Pancreas (tissue), 10 donors: ENCODE measurements at regions not wholly inside any gene's neighbourhood (a gene's known extent, or its start where the extent isn't known, plus 50 kb on each side); places are given as distances from the start of the nearest gene placed in this dataset.
"Not testable (repeated sequence)": the region's sequence is repeated elsewhere in the genome, so short reads cannot be mapped to it uniquely, and the experiment has no call there.

Source experiments
- ATAC-seq, 4 donors: fragments of 200-7000 bp; cut with Tn5 transposase; one replicate each; pipeline versions ENCODE4 v1.8.0 to v1.9.1; 2020; ENCODE audit warnings: mild to moderate bottlenecking in 4 of 4, moderate library complexity in 4 of 4
- DNase-seq, 6 donors: peaks; one replicate each; pipeline ENCODE4 v3.0.0-alpha.2; 2020
- FAIRE-seq: peaks from 2 replicates; lab custom pipeline; 2012; peaks lifted over from hg19 to GRCh38; lab: Jason Lieb, UNC
- H3K27ac ChIP-seq, 4 donors: fragments of 200-600 bp; sonication (generic); 1 replicate in 3 of 4; 2 replicates in 1 of 4; pipeline versions ENCODE4 v1.5.0 to v1.8.0; 2020
- H3K27me3 ChIP-seq, 4 donors: fragments of 200-600 bp; one replicate each; pipeline ENCODE4 v1.8.0; 2021
- H3K36me3 ChIP-seq, 3 donors: fragments of 200-600 bp; sonication (generic) in 1 of 3; one replicate each; pipeline versions ENCODE4 v1.5.0 to v1.8.0; 2020 to 2021
- H3K4me1 ChIP-seq, 3 donors: fragments of 200-600 bp; one replicate each; pipeline ENCODE4 v1.8.0; 2021
- H3K4me3 ChIP-seq, 4 donors: fragments of 200-600 bp; sonication (generic) in 2 of 4; one replicate each; pipeline versions ENCODE4 v1.5.0 to v1.8.0; 2020 to 2021
- H3K9me3 ChIP-seq, 4 donors: fragments of 200-600 bp; one replicate each; pipeline ENCODE4 v1.8.0; 2021
- CTCF ChIP-seq, 4 donors: fragments of 200-600 bp; sonication (generic) in 3 of 4; IDR thresholded peaks; one replicate each; pipeline versions ENCODE4 v1.5.0 to v1.8.0; 2021; ENCODE audit warnings: antibody characterized with exemption in 4 of 4
- WGBS, 2 donors: extraction: QIAGEN DNeasy Blood & Tissue Kit; methylation state at CpG; one replicate each; pipeline ENCODE4 v1.1.7; 2013; 5-methylcytosine and 5-hydroxymethylcytosine counted together
- intact Hi-C, 3 donors: fragments of 100-400 bp; cut with DNase I; formaldehyde crosslinking; loops; one replicate each; pipeline versions ENCODE4 v1.11.1 to v1.14.2; 2022
- donor health status: healthy with polysubstance abuse.
- donor health status: DM: no; HTN: no; CAD: no; lungs with moderate emphysema.
- donor health status: DM: no; HTN: no; CAD: no.
- donor health status: control.
- donor health status: control.
- donor health status: Bipolar disorder and iron deficiency.
- donor health status: DM: yes; HTN: yes; CAD: no.
- donor health status: DM: no; HTN: no; CAD: no.
- donor health status: DM: no; HTN: no; CAD: no.
- donor health status: DM: yes; HTN: yes; CAD: no.

DNA sequence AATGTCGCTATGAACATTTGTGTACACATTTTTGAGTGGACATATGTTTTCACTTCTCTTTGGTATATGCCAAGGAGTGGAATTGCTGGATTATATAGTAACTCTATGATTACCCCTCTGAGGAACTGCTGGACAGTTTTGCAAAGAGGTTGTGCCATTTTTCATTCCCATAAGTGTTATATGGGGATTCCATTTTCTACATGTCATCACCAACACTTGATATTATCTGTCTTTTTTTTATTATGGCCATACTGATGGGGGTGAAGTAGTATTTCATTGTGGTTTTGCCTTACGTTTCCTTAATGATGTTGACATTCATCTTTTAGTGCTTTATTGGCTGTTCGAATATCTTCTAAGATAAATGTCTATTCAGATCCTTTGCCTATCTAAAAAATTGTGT is 171.8 kb upstream of the LAMA2 start:
- no peaks in the 10 kb centered on the region for H3K4me1 ChIP-seq
- no peak overlapping the region for H3K27ac ChIP-seq
- no peak for DNase-seq
- no peaks in the 10 kb centered on the region for H3K9me3 ChIP-seq
- no peak for FAIRE-seq
- TF ChIP-seq CTCF (IDR thresholded peaks at IDR 0.05) = no peak
- intact Hi-C loops = no loop called here
- no peaks in the 10 kb centered on the region for H3K27me3 ChIP-seq
- no peak overlapping the region for H3K4me3 ChIP-seq
- ATAC-seq = no peak
- H3K36me3 ChIP-seq = no peaks in the 10 kb centered on the region
- 63 to 82% methylated on average over 3 of the region's 3 CpGs for WGBS, 2 donors

GRCh38 chr6:128710315-128710714 is 172.6 kb upstream of the LAMA2 start:
- WGBS, 2 donors = 67 to 85% methylated on average over 2 of the region's 2 CpGs

GRCh38 chr6:128704601-128705000 is 178.3 kb upstream of the LAMA2 start:
- Histone ChIP-seq H3K27ac (no peak overlapping the region), H3K4me3 (no peak overlapping the region), H3K27me3 (no peaks in the 10 kb centered on the region), H3K4me1 (no peaks in the 10 kb centered on the region), H3K36me3 (no peaks in the 10 kb centered on the region), H3K9me3 (no peaks in the 10 kb centered on the region)
- intact Hi-C loops = no loop called here
- DNase-seq (no peak), ATAC-seq (no peak), FAIRE-seq (no peak)
- no peak for TF ChIP-seq CTCF (IDR thresholded peaks at IDR 0.05)
- 71 to 85% methylated on average over 4 of the region's 4 CpGs for WGBS, 2 donors

More at GRCh38 chr6:128710315-128710714, 172.6 kb upstream of the LAMA2 start:
- no peak overlapping the region for H3K4me3 ChIP-seq
- no peaks in the 10 kb centered on the region for H3K36me3 ChIP-seq
- intact Hi-C loops = no loop called here
- no peaks in the 10 kb centered on the region for H3K4me1 ChIP-seq
- FAIRE-seq (no peak), DNase-seq (no peak), ATAC-seq (no peak)
- H3K27me3 ChIP-seq = no peaks in the 10 kb centered on the region
- TF ChIP-seq CTCF (IDR thresholded peaks at IDR 0.05) = no peak
- no peaks in the 10 kb centered on the region for H3K9me3 ChIP-seq
- H3K27ac ChIP-seq = no peak overlapping the region

- intact Hi-C loops, H3K27me3 ChIP-seq, H3K36me3 ChIP-seq, FAIRE-seq, H3K4me3 ChIP-seq, H3K9me3 ChIP-seq, H3K4me1 ChIP-seq, ATAC-seq, H3K27ac ChIP-seq, DNase-seq: not testable (repeated sequence)
- WGBS, 2 donors = 80 to 81% methylated on average over 3 of the region's 3 CpGs
Observed at GRCh38 chr6:128703794-128704193, 179.1 kb upstream of the LAMA2 start.

DNA sequence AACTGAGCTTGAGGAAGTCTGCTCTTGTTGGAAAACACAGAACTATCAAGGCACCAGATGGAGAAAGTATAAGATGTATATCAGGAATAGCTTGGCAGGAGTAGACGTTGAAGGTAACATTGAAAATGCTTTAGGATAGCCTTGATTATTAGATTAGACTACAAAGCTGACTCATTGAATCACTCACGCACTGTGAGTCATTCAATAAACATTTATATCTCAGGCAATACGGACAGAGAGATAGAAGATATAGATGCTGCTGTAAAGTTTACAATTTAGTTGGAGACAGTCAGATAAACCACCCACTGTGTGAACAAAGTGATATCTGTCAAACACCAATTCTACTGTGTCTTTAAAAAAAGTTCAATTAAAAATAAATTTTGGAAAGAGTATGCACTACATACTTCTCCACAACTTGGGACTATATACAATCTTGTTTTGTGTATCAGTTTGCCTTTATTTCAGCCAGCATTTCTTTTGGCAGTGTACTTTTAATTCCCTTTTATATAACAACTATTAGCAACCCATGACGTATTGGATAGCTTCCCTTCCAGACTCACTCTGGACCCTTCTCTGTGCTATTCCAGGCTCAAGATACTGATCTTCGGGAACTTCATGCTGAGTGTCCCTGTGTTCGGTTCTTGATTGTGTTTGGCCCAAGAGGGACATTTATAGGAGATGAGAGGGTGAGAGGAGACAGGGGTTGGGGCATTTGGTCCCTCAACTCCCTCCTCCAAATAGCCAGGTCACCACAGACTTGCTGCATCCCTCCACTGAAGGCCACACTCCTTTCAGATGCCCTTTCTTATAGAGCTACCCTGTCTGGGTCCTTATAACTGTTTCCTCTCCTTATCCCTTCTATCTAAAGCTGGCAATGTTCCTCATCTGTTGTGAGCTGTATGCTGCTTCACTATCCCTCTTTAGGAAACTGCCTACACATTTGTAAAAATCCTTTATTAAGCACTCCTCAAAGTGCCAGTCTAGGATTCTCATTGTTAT is 176.6 kb upstream of the PTPRK start:
- no peak overlapping the region for H3K27ac ChIP-seq
- no peaks in the 10 kb centered on the region for H3K27me3 ChIP-seq
- no peaks in the 10 kb centered on the region for H3K4me1 ChIP-seq
- WGBS, 2 donors = 54 to 68% methylated on average over 6 of the region's 6 CpGs
- no peak for DNase-seq
- H3K36me3 ChIP-seq = no peaks in the 10 kb centered on the region
- no peak for TF ChIP-seq CTCF (IDR thresholded peaks at IDR 0.05)
- FAIRE-seq = no peak
- no peak overlapping the region for H3K4me3 ChIP-seq
- intact Hi-C loops = no loop called here
- H3K9me3 ChIP-seq = no peaks in the 10 kb centered on the region
- ATAC-seq = no peak
